ENCODE measurements at regions not wholly inside any gene's neighbourhood (a gene's known extent, or its start where the extent isn't known, plus 50 kb on each side); places are given as distances from the start of the nearest gene placed in this dataset.

GRCh38 chr3:8283193-8283592 is 218.4 kb upstream of the LMCD1 start:
- H3K36me3 ChIP-seq = no peaks in the 10 kb centered on the region
- H3K4me3 ChIP-seq (ENCODE audit: low read depth, low read length) = no peak overlapping the region
- no peak for TF ChIP-seq CTCF (IDR thresholded peaks at IDR 0.05; ENCODE audit: low read depth, low read length)
- no peaks in the 10 kb centered on the region for H3K27me3 ChIP-seq
- no peak for DNase-seq
- H3K4me1 ChIP-seq = no peaks in the 10 kb centered on the region
- no peaks in the 10 kb centered on the region for H3K9me3 ChIP-seq

- no peak for DNase-seq
- TF ChIP-seq CTCF (IDR thresholded peaks at IDR 0.05; ENCODE audit: low read depth, low read length) = no peak
- Histone ChIP-seq H3K36me3 (no peaks in the 10 kb centered on the region), H3K27me3 (no peaks in the 10 kb centered on the region), H3K9me3 (no peaks in the 10 kb centered on the region), H3K4me3 (ENCODE audit: low read depth, low read length) (no peak overlapping the region), H3K4me1 (no peaks in the 10 kb centered on the region)
Observed at GRCh38 chr3:8286086-8286485, 215.5 kb upstream of the LMCD1 start.

- DNase-seq = no peak
- no peaks in the 10 kb centered on the region for H3K36me3 ChIP-seq
- no peaks in the 10 kb centered on the region for H3K4me1 ChIP-seq
- no peak for TF ChIP-seq CTCF (IDR thresholded peaks at IDR 0.05; ENCODE audit: low read depth, low read length)
- no peaks in the 10 kb centered on the region for H3K27me3 ChIP-seq
- no peaks in the 10 kb centered on the region for H3K9me3 ChIP-seq
- no peak overlapping the region for H3K4me3 ChIP-seq (ENCODE audit: low read depth, low read length)
Observed at GRCh38 chr3:8286749-8287148, 214.9 kb upstream of the LMCD1 start.

GRCh38 chr3:8290611-8291010 is 211.0 kb upstream of the LMCD1 start:
- Histone ChIP-seq H3K36me3 (no peaks in the 10 kb centered on the region), H3K27me3 (no peaks in the 10 kb centered on the region), H3K9me3 (no peaks in the 10 kb centered on the region), H3K4me3 (ENCODE audit: low read depth, low read length) (no peak overlapping the region), H3K4me1 (no peaks in the 10 kb centered on the region)
- no peak for DNase-seq
- TF ChIP-seq CTCF (IDR thresholded peaks at IDR 0.05; ENCODE audit: low read depth, low read length) = no peak

- no peaks in the 10 kb centered on the region for H3K27me3 ChIP-seq
- no peaks in the 10 kb centered on the region for H3K4me1 ChIP-seq
- no peak for DNase-seq
- no peak for TF ChIP-seq CTCF (IDR thresholded peaks at IDR 0.05; ENCODE audit: low read depth, low read length)
- H3K36me3 ChIP-seq = no peaks in the 10 kb centered on the region
- no peaks in the 10 kb centered on the region for H3K9me3 ChIP-seq
- H3K4me3 ChIP-seq (ENCODE audit: low read depth, low read length) = no peak overlapping the region
Observed at GRCh38 chr3:8296461-8296860, 205.2 kb upstream of the LMCD1 start.

GRCh38 chr3:8298021-8298954 is 203.3 kb upstream of the LMCD1 start:
- Histone ChIP-seq H3K9me3 (no peaks in the 10 kb centered on the region), H3K4me3 (ENCODE audit: low read depth, low read length) (no peak overlapping the region), H3K4me1 (no peaks in the 10 kb centered on the region), H3K27me3 (no peaks in the 10 kb centered on the region), H3K36me3 (no peaks in the 10 kb centered on the region)
- no peak for DNase-seq
- TF ChIP-seq CTCF (IDR thresholded peaks at IDR 0.05; ENCODE audit: low read depth, low read length) = no peak
